Uterus (tissue), 2 donors: ENCODE measurements at regions not wholly inside any gene's neighbourhood (a gene's known extent, or its start where the extent isn't known, plus 50 kb on each side); places are given as distances from the start of the nearest gene placed in this dataset.

ENCODE experiments used
- POLR2A ChIP-seq, 2 donors: fragments of 450-650 bp; IDR thresholded peaks; one replicate each; pipeline ENCODE4 v1.6.1; 2016; ENCODE audit warnings: antibody characterized with exemption in 2 of 2, mild to moderate bottlenecking in 1 of 2, moderate library complexity in 1 of 2
- TF ChIP-seq, protein P1 (sequence below), 4 experiments: fragments of 200-600 bp in 2 of 4; fragments of 450-650 bp in 2 of 4; sonication (generic) in 2 of 4; IDR thresholded peaks; one replicate each; pipeline ENCODE4 v1.5.1; 2016 to 2019; ENCODE audit warnings: antibody characterized with exemption in 4 of 4, mild to moderate bottlenecking in 2 of 4, moderate library complexity in 1 of 4

DNA sequence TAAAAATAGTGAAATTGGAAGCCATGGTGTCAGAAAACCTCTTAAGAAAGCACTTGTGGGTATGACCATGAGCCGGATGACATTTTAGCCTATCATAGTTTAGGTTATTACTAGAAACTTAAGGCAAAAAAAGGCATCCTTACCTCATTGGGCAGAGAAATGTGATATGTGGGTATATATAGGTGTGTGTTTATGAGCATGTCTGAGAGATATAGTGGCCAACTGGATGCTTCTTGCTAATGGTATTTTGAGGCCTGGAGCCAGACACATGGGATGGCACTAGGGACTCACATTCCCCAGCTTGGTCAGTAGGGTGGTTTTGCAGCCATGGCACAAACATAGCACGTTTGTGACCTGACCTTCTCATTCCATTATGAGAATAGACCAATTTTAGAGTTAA, 295.6 kb upstream of the MEF2C start:
- TF ChIP-seq, protein P1, sequence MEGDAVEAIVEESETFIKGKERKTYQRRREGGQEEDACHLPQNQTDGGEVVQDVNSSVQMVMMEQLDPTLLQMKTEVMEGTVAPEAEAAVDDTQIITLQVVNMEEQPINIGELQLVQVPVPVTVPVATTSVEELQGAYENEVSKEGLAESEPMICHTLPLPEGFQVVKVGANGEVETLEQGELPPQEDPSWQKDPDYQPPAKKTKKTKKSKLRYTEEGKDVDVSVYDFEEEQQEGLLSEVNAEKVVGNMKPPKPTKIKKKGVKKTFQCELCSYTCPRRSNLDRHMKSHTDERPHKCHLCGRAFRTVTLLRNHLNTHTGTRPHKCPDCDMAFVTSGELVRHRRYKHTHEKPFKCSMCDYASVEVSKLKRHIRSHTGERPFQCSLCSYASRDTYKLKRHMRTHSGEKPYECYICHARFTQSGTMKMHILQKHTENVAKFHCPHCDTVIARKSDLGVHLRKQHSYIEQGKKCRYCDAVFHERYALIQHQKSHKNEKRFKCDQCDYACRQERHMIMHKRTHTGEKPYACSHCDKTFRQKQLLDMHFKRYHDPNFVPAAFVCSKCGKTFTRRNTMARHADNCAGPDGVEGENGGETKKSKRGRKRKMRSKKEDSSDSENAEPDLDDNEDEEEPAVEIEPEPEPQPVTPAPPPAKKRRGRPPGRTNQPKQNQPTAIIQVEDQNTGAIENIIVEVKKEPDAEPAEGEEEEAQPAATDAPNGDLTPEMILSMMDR (IDR thresholded peaks at IDR 0.05), result no peak
- TF ChIP-seq POLR2A (IDR thresholded peaks at IDR 0.05), result no peak
